AG09319 (cell line): ENCODE measurements at regions not wholly inside any gene's neighbourhood (a gene's known extent, or its start where the extent isn't known, plus 50 kb on each side); places are given as distances from the start of the nearest gene placed in this dataset.

Experiments
- DNase-seq: peaks from one replicate; pipeline ENCODE4 v3.0.0-alpha.2; 2010; ENCODE audit warnings: low read depth; ENCODE audit errors: extremely low read depth
- TF ChIP-seq, protein P1 (sequence below): IDR thresholded peaks from 2 replicates; pipeline ENCODE4 v1.5.1; 2011; ENCODE audit warnings: low read depth, mild to moderate bottlenecking, inconsistent platforms, low read length, moderate library complexity

DNA sequence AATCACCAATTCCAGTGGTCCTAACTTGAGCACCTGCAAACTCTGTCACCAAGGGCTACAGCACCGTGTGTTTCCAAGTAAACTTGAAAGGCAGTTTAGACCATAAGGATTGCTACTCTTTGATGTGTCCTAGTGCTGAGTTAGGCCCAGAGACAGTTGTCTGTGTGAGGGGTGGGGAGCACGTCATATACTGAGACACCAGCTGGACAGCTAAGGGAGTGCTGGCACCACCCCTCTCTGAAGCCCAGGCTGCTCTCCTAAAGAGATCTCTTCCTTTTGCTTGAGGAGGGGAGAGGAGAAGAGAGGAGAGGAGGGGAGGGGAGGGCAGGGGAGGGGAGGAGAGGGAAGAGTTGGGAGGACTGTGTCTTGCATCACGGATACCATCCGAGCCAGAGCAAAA is 218.7 kb upstream of the TACR3 start:
- TF ChIP-seq, protein P1, sequence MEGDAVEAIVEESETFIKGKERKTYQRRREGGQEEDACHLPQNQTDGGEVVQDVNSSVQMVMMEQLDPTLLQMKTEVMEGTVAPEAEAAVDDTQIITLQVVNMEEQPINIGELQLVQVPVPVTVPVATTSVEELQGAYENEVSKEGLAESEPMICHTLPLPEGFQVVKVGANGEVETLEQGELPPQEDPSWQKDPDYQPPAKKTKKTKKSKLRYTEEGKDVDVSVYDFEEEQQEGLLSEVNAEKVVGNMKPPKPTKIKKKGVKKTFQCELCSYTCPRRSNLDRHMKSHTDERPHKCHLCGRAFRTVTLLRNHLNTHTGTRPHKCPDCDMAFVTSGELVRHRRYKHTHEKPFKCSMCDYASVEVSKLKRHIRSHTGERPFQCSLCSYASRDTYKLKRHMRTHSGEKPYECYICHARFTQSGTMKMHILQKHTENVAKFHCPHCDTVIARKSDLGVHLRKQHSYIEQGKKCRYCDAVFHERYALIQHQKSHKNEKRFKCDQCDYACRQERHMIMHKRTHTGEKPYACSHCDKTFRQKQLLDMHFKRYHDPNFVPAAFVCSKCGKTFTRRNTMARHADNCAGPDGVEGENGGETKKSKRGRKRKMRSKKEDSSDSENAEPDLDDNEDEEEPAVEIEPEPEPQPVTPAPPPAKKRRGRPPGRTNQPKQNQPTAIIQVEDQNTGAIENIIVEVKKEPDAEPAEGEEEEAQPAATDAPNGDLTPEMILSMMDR = no peak
- no peak for DNase-seq

DNA sequence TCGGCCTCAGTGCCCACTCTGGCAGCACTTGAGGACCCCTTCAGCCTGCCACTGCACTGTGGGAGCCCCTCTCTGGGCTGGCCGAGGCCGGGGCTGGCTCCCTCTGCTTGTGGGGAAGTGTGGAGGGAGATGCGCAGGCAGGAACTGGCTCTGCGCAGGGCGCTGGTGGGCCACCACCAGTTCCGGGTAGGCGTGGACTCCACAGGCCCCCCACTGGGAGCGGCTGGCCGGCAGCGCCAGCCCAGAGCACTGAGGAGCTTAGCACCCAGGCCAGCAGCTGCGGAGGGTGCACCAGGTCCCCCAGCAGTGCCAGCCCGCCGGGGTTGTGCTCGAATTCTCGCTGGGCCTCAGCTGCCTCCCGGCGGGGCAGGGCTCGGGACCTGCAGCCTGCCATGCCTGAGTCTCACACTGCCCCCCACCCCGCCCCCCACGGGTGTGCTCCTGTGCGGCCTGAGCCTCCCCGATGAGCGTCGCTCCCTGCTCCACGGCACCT is 216.9 kb upstream of the TACR3 start:
- no peak for DNase-seq
- TF ChIP-seq, protein P1 = no peak

DNA sequence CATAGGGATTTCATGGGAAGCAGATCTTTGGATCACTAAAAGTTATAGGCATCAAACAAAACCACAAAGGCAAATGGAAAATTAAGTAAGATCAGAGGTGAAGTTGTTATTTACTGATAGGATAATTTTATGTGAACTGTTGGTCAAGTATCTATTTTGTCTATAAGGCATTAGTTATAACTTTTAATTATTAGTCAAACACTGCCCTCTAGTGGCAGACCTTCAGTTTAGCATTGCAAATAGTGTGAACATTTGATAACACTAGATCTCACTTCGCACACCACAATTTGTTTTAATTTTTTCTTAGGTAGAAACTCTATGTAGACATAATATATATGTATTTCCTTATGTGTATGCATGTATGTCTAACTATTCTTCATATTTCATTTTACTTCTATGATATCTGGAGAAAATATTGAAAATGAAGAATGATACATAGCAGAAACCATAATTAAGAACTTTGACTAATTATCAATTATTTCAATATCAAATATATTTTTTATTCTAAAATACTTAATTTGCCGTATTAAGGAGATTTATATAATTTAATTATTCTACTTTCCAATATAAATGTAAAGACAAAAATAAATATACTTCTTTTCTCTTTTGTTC is 214.5 kb upstream of the TACR3 start:
- TF ChIP-seq, protein P1 = peak; percentile 57
- peak; percentile 3 for DNase-seq

DNA sequence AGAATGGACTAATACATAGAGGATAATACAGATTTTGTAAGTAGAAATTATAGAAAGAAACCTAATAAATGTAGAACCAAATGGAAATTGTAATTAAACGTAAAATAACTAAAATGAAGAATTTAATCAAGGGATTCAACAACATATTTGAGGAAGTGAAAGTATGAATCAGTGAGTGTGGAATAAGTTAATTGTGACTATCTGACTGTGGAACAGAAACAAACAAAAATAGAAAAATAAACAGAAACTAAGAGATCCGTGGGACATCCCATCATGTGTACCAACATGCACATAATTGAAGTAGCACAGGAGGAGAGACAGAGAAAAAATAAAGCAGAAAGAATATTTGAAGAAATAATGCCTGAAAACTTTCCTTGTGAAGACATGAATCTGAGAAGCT is 208.6 kb upstream of the TACR3 start:
- DNase-seq = no peak
- TF ChIP-seq, protein P1 = no peak

DNA sequence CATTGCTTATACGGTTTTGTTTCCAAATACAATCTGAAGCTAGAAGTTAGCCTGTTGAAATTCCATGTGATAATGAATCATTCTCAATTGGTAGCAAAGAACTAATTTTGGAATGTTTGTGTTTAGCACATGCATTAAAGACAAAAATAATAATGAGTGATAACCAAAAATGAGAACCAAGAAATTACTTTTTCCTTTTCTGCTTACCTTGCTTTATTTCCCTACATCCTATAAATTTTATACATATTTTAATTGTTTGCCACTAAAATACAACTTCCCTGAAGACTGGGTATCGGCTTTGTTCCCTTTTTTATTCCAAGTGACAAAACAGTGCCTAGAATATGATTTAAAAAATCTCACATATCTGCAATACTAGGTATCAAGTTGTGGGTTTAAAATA is 203.8 kb upstream of the TACR3 start:
- TF ChIP-seq, protein P1 = no peak

DNA sequence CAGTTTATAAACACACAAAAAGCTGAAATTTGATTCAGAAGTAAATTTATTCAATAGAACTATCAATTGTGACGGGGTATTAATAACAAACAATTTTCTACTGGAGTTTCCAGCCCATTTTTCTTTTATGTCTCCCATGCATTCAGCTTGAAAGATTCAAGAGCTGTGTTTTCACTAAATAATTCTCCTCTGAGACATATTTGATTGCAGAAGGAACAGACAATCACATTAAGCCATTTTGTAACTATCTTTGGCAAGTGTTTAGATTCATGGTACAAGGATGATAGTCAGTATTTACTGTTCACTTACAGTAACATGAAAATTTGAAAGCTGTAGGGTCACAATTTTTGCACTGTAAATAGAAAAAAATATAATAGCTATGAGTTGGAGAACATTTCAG is 198.4 kb upstream of the TACR3 start:
- TF ChIP-seq, protein P1 = no peak
- DNase-seq = no peak

More for the DNA sequence above, 203.8 kb upstream of the TACR3 start:
- no peak for DNase-seq

DNA sequence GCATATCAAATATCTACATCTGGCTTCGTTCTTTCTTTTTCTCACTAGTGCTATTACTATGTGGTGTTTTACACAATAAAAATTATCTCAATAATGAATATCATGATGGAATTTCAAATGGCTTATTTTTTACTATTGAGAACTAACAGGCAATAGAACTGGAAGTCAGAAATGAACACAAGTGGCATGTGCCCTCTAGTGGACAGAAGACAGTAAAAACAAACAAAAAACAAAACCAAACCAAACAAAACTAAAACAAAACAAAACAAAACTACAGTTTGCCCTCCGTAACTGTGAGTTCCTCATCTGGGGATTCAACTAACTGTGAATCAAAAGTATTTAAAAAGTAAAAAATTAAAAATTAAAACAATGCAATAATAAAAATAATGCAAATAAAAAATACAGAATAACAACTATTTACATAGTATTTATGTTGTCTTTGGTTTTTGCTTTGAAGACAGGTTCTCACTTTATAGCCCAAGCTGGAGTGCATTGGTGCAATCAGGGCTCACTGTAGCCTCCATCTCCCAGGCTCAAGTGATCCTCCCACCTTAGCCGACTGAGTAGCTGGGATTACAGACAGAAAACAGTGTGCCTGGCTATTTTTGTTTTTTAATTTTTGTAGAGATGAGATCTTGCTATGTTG is 195.6 kb upstream of the TACR3 start:
- DNase-seq = no peak
- TF ChIP-seq, protein P1 = peak; percentile 60
